Right cardiac atrium (tissue), 5 donors: ENCODE measurements at regions not wholly inside any gene's neighbourhood (a gene's known extent, or its start where the extent isn't known, plus 50 kb on each side); places are given as distances from the start of the nearest gene placed in this dataset.
A peak's percentile ranks its signal among the peaks of the same experiment; 100 is the strongest.
"Not testable (repeated sequence)": the region's sequence is repeated elsewhere in the genome, so short reads cannot be mapped to it uniquely, and the experiment has no call there.

ENCODE experiments used
- ATAC-seq, 2 donors: fragments of 200-7000 bp; cut with Tn5 transposase; one replicate each; pipeline versions ENCODE4 v1.8.0 to v1.9.1; 2020; ENCODE audit warnings: moderate library complexity in 2 of 2, mild to moderate bottlenecking in 1 of 2
- DNase-seq, 3 donors: peaks; one replicate each; pipeline ENCODE4 v3.0.0-alpha.2; 2020
- H3K27ac ChIP-seq: one replicate; pipeline ENCODE4 v1.5.1; 2013; ENCODE audit warnings: mild to moderate bottlenecking, low read length, control low read depth, moderate library complexity
- H3K27me3 ChIP-seq: one replicate; pipeline ENCODE4 v1.6.1; 2013; ENCODE audit not compliant: control insufficient read depth, insufficient read depth
- H3K4me1 ChIP-seq: one replicate; pipeline ENCODE4 v1.6.1; 2013; ENCODE audit warnings: low read length; ENCODE audit not compliant: control insufficient read depth, insufficient read depth
- H3K4me3 ChIP-seq: one replicate; pipeline ENCODE4 v1.5.1; 2013; ENCODE audit warnings: low read length, control low read depth
- H3K9me3 ChIP-seq: one replicate; pipeline ENCODE4 v1.6.1; 2013; ENCODE audit warnings: low read length; ENCODE audit not compliant: control insufficient read depth
- WGBS: extraction: QIAGEN DNeasy Blood & Tissue Kit; methylation state at CpG from one replicate; pipeline ENCODE4 v1.1.7; 2013; 5-methylcytosine and 5-hydroxymethylcytosine counted together
- intact Hi-C, 4 donors: fragments of 100-400 bp; cut with DNase I; formaldehyde crosslinking; loops; one replicate each; pipeline versions ENCODE4 v1.11.0 to v1.14.0; 2022 to 2023
- donor health status: healthy with polysubstance abuse.
- donor health status: DM: no; HTN: yes; CAD: no.
- donor health status: DM: no; HTN: no; CAD: no.
- donor health status: DM: no; HTN: yes; CAD: no; lungs with severe emphysema.
- donor health status: DM: yes; HTN: yes; CAD: no.

DNA sequence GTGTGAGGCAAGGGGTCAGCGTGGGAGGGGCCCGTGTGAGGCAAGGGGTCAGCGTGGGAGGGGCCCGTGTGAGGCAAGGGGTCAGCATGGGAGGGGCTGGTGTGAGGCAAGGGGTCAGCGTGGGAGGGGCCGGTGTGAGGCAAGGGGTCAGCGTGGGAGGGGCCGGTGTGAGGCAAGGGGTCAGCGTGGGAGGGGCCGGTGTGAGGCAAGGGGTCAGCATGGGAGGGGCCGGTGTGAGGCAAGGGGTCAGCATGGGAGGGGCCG is 119.2 kb downstream of the SEPTIN14 start:
- WGBS: 89% methylated on average over 12 of the region's 12 CpGs
- H3K27me3 ChIP-seq, H3K4me1 ChIP-seq, ATAC-seq, H3K27ac ChIP-seq, H3K9me3 ChIP-seq, intact Hi-C loops, H3K4me3 ChIP-seq, DNase-seq: not testable (repeated sequence)

DNA sequence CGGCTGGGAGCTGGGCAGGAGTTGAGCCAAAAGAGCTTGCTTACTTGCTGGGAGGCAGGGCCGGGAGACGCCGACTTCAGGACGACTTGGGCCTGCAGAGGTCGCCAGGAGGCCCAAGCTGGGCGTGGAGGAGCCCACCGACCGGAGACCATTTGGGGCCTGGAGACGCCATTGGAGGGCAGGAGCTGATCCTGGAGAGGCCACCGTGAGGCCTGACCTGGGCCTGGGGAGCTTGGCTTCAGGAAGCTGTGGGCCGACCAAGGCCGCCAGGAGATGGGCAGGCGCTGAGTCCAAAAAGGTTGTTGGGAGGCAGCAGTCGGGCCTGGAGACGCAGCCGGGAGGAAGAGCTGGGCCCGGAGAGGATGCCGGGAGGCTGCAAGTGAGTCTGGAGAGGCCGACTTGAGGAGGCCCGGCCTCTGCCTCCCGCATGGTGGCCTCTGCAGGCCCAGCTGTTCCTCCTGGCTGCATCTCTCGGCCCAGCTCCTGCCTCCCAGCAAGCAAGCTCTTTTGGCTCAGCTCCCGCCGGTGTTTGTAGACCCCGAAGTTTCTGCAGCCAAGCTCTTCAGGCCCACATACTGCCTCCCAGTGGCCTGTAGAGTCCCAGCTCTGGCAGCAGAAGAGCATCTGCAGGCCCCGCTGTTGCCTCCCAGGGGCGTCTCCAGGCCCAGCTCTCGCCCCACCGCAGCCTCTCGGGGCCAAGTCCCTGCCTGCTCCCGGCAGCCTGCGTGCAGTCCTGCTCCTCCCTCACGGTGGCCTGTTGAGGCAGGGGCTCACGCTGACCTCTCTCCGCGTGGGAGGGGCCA is 119.7 kb downstream of the SEPTIN14 start:
- ATAC-seq, H3K27me3 ChIP-seq, H3K27ac ChIP-seq, DNase-seq, H3K4me3 ChIP-seq, H3K9me3 ChIP-seq, H3K4me1 ChIP-seq, intact Hi-C loops: not testable (repeated sequence)
- 93% methylated on average over 35 of the region's 37 CpGs for WGBS

DNA sequence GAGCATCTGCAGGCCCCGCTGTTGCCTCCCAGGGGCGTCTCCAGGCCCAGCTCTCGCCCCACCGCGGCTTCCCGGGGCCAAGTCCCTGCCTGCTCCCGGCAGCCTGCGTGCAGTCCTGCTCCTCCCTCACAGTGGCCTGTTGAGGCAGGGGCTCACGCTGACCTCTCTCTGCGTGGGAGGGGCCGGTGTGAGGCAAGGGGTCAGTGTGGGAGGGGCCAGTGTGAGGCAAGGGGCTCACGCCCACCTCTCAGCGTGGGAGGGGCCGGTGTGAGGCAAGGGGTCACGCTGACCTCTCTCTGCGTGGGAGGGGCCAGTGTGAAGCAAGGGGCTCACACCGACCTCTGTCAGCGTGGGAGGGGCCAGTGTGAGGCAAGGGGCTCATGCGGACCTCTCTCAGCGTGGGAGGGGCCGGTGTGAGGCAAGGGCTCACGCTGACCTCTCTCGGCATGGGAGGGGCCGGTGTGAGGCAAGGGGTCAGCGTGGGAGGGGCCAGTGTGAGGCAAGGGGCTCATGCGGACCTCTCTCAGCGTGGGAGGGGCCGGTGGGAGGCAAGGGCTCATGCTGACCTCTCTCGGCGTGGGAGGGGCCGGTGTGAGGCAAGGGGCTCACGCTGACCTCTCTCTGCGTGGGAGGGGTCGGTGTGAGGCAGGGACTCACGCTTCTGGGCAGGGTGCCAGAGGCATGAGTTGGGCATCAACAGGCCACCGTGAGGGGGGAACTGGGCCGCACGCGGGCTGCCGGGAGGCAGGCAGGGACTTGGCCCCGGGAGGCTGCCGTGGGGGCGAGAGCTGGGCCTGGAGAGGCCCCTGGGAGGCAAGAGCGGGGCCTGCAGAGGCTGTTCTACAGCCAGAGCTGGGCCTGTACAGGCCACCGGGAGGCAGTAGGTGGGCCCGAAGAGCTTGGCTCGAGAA is 120.6 kb downstream of the SEPTIN14 start:
- H3K27me3 ChIP-seq, ATAC-seq, intact Hi-C loops, H3K27ac ChIP-seq, H3K4me3 ChIP-seq, H3K4me1 ChIP-seq, H3K9me3 ChIP-seq: not testable (repeated sequence)
- DNase-seq: peak in 2 of 3 donors; percentile 41 to 45
- WGBS: 89% methylated on average over 47 of the region's 47 CpGs

DNA sequence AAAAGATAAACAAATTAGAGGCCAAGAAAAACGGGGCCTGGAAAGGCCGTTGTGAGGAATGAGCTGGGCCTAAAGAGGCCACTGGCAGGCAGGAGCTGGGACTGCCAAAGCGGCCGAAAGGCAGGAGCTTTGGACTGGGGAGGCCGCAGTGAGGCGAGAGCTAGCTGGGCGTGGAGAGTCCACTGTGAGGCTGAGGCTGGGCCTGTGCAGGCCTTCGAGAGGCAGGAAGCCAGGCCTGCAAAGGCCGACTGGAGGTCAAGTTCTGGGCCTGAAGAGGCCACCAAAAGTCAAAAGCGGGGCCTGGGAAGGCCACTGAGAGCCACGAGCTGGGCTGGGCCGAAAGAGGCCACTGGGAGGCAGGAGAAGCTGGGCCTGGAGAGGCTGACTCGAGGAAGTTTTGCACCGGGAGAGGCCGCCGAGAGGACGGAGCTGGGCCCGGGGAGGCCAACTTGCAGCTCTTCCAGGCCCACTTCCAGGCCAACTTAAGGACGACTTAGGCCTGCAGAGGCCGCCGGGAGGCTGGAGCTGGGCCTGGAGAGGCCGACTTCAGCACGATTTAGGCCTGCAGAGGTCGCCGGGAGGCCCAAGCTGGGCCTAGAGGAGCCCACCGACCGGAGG is 121.8 kb downstream of the SEPTIN14 start:
- H3K27me3 ChIP-seq, H3K27ac ChIP-seq, H3K4me1 ChIP-seq, DNase-seq, H3K4me3 ChIP-seq, ATAC-seq, H3K9me3 ChIP-seq, intact Hi-C loops: not testable (repeated sequence)
- 87% methylated on average over 27 of the region's 27 CpGs for WGBS

DNA sequence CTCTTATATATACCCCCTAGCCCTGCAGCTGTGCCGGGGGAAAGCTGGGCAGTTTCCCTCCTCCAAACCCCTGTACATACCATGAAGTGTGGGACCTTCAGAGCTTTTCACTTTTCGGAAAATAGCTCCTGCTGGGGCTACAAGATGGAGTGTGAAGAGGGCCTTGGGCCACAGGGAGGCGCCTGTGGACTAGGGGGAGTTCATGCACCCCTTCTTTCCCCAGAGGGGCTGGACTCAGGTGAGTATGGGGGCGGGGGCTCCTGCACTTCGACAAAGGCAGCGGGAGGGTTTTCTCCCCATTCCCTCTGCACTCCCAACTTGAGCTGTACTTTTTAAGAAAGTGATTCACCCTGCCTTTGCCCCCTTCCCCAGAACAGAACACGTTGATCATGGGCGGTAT is 122.5 kb downstream of the SEPTIN14 start:
- H3K27ac ChIP-seq, H3K4me3 ChIP-seq, H3K9me3 ChIP-seq, intact Hi-C loops, H3K27me3 ChIP-seq, ATAC-seq, H3K4me1 ChIP-seq, DNase-seq: not testable (repeated sequence)
- 86% methylated on average over 5 of the region's 8 CpGs for WGBS

DNA sequence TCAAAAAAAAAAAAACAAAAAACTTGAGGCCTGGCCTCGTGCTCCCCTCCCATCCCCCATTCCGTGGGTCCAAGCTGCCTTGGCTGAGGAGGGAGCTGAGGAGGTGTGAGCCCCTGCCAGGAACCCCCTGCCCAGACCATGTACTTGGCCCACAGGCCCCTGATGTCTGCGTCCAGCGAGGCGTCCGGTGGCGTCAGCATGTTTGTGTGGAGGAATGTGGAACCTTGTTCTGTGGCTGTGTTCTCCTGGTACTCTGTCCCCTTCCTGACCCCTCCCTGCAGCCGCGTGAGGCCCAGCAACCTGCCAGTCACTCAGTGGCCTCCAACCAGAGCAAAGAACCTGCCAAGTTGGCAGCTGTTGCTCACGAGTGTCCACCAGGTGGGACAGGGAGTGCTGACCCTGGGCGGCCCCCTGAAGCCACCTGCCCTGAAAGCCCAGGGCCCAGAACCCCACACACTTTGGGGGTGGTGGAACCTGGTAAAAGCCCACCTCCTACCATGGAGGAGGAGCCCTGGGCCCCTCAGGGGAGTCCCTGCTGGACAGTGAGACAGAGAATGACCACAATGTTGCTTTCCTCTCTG is 125.8 kb downstream of the SEPTIN14 start:
- 67% methylated on average over 11 of the region's 11 CpGs for WGBS
- intact Hi-C loops, ATAC-seq, DNase-seq, H3K27ac ChIP-seq, H3K27me3 ChIP-seq, H3K4me3 ChIP-seq, H3K9me3 ChIP-seq, H3K4me1 ChIP-seq: not testable (repeated sequence)

DNA sequence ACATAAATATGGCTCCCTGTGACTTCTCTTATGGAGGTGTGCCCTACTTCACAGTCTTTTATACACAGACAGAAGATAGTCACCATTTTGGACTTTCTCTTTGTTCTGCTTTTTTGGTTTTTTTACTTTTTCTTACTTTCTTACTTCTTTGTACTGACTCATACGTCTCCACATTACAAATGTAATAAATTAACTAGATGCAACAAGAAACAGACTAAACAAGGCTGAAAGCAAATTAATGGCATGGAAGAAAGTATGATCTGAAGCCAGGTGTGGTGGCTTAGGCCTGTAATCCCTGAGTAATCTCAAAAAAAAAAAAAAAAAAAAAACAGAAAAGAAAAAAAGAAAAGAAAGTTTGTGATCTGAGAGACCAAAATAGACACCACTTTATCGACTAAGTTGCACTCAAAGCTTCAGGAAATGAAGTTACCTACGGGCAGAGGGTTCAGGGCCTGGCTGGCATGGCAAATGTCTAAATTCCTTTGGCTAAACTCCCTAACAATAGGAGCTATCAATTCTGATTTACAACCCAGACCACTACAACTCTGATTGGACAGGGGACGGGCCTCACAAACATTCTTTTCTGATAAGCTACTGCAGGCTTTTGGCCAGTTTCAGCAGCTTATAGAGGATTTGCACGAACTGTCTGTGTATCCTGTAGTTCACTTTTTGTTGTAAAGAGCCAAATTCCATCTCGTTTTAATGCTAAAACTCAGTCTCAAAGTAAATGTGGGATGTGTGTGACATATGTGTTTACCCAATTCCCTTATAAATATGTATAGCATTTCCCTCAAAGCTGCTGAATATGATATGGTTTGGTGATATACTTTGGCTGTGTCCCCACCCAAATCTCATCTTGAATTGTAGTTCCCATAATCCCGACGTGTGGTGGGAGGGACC is 129.1 kb downstream of the SEPTIN14 start:
- intact Hi-C loops: no loop called here
- no peak overlapping the region for H3K27ac ChIP-seq
- 29% methylated on average over 8 of the region's 8 CpGs for WGBS
- H3K4me3 ChIP-seq: no peak overlapping the region
- no peak for DNase-seq
- H3K9me3 ChIP-seq: no peaks in the 10 kb centered on the region
- ATAC-seq: no peak
- H3K4me1 ChIP-seq: no peaks in the 10 kb centered on the region
- H3K27me3 ChIP-seq: no peaks in the 10 kb centered on the region

DNA sequence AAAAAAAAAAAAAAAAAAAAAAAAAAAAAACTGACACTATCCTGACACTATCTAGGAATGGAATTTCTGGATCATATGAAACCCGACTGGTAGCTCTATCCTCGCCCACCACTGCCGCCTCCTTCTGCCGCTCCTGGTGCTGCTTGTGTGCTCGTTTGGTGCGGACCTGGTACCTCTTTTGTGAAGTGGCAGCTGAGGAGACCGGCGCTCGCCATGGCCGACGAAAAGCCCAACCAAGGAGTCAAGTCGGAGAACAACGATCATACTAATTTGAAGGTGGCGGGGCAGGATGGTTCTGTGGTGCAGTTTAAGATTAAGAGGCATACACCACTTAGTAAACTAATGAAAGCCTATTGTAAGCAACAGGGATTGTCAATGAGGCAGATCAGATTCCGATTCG is 130.6 kb downstream of the SEPTIN14 start:
- intact Hi-C loops: no loop called here
- no peaks in the 10 kb centered on the region for H3K9me3 ChIP-seq
- 95% methylated on average over 16 of the region's 16 CpGs for WGBS

DNA sequence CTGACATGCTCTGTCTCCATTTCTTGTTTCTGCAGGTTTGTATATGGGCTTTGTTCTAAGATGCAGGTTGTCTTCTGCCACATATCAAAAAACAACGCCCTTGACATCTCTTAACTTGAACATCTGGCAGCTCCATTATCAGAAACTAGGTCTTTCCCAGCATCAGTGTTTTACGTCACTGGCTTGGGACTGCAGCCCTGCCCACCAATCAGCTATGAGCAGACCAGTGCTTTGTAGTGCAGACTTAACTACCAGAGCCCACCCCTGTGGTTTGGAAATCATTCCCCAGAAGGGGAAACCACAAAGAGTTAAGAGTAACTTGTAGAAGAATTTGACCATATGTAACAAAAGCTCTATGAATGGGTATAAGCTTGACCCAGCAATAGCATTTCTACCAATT is 132.4 kb downstream of the SEPTIN14 start:
- Histone ChIP-seq H3K4me3 (no peak overlapping the region), H3K27ac (no peak overlapping the region), H3K4me1 (no peaks in the 10 kb centered on the region), H3K27me3 (no peaks in the 10 kb centered on the region), H3K9me3 (no peaks in the 10 kb centered on the region)
- DNase-seq: no peak
- no peak for ATAC-seq
- intact Hi-C loops: no loop called here
- 56% methylated on average over 2 of the region's 2 CpGs for WGBS

More for the DNA sequence above, 130.6 kb downstream of the SEPTIN14 start:
- no peak overlapping the region for H3K27ac ChIP-seq
- no peaks in the 10 kb centered on the region for H3K4me1 ChIP-seq
- no peak overlapping the region for H3K4me3 ChIP-seq
- H3K27me3 ChIP-seq: no peaks in the 10 kb centered on the region
- no peak for ATAC-seq
- no peak for DNase-seq

DNA sequence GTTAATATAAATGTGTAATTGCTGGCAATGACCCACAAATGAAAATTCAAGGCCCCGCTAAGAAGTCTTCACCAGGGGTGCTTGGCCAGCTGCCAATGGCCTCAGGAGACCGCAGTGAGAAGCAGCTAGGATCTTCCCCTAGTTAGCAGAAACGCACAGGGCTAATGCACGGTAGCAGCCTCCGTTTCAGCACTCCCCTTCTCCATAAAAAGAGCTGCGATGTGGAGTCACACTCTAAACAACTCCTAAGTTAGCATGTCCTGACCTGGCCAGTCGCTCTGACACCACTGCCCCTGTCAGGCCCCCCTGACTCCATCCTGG is 139.0 kb downstream of the SEPTIN14 start:
- intact Hi-C loops: no loop called here
- no peak for ATAC-seq
- H3K27ac ChIP-seq: no peak overlapping the region
- no peaks in the 10 kb centered on the region for H3K9me3 ChIP-seq
- no peak overlapping the region for H3K4me3 ChIP-seq
- H3K4me1 ChIP-seq: no peaks in the 10 kb centered on the region
- DNase-seq: no peak
- 49% methylated on average over 7 of the region's 7 CpGs for WGBS
- no peaks in the 10 kb centered on the region for H3K27me3 ChIP-seq
